Adrenal gland (tissue), 5 donors: ENCODE measurements at regions not wholly inside any gene's neighbourhood (a gene's known extent, or its start where the extent isn't known, plus 50 kb on each side); places are given as distances from the start of the nearest gene placed in this dataset.

Experiments used
- POLR2A ChIP-seq, 2 donors: fragments of 450-650 bp; IDR thresholded peaks; one replicate each; pipeline ENCODE4 v1.6.1; 2017; ENCODE audit warnings: antibody characterized with exemption in 2 of 2, mild to moderate bottlenecking in 2 of 2, moderate library complexity in 1 of 2
- TF ChIP-seq, protein P1 (sequence below), 6 experiments: fragments of 450-650 bp in 4 of 6; fragments of 200-600 bp in 2 of 6; sonication (generic) in 1 of 6; IDR thresholded peaks; 1 replicate in 5 of 6; 2 replicates in 1 of 6; pipeline versions ENCODE4 v1.5.1 to v1.8.0; 2016 to 2021; ENCODE audit warnings: antibody characterized with exemption in 6 of 6, mild to moderate bottlenecking in 2 of 6, moderate library complexity in 1 of 6
- donor health status: DM: no; HTN: no; CAD: no.

DNA sequence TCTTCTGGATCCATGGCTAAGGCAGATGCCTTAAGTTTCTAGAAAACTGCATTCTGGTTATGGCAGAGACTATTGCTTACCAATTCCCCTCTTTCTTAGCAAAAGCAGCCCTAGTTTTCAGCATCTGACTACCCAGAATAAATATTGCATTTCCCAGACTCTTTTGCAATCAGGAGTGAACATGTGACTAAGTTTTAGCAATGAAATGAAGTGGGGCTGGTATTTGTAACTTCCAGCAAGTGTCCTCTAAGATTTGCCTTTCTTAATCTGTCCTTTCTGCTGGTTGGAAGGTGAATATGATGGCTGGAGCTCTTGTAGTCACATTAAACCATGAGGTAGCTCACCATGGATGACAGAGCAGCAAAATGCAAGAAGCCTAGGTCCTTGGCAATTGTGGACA lies 132.9 kb upstream of the PKDCC start:
- TF ChIP-seq POLR2A (IDR thresholded peaks at IDR 0.05): no peak
- TF ChIP-seq, protein P1, sequence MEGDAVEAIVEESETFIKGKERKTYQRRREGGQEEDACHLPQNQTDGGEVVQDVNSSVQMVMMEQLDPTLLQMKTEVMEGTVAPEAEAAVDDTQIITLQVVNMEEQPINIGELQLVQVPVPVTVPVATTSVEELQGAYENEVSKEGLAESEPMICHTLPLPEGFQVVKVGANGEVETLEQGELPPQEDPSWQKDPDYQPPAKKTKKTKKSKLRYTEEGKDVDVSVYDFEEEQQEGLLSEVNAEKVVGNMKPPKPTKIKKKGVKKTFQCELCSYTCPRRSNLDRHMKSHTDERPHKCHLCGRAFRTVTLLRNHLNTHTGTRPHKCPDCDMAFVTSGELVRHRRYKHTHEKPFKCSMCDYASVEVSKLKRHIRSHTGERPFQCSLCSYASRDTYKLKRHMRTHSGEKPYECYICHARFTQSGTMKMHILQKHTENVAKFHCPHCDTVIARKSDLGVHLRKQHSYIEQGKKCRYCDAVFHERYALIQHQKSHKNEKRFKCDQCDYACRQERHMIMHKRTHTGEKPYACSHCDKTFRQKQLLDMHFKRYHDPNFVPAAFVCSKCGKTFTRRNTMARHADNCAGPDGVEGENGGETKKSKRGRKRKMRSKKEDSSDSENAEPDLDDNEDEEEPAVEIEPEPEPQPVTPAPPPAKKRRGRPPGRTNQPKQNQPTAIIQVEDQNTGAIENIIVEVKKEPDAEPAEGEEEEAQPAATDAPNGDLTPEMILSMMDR (IDR thresholded peaks at IDR 0.05): no peak
